T-helper 2 cell treated with Interferon-gamma antibody and Interleukin-4, amounts not matched to agents 100 ng/mL and 5 ng/mL, for 36 hours (primary cell): ENCODE measurements at regions not wholly inside any gene's neighbourhood (a gene's known extent, or its start where the extent isn't known, plus 50 kb on each side); places are given as distances from the start of the nearest gene placed in this dataset.

ENCODE experiments used
- intact Hi-C: fragments of 100-400 bp; cut with micrococcal nuclease; formaldehyde crosslinking; loops from one replicate; pipeline ENCODE4 v1.15.1; 2023

DNA sequence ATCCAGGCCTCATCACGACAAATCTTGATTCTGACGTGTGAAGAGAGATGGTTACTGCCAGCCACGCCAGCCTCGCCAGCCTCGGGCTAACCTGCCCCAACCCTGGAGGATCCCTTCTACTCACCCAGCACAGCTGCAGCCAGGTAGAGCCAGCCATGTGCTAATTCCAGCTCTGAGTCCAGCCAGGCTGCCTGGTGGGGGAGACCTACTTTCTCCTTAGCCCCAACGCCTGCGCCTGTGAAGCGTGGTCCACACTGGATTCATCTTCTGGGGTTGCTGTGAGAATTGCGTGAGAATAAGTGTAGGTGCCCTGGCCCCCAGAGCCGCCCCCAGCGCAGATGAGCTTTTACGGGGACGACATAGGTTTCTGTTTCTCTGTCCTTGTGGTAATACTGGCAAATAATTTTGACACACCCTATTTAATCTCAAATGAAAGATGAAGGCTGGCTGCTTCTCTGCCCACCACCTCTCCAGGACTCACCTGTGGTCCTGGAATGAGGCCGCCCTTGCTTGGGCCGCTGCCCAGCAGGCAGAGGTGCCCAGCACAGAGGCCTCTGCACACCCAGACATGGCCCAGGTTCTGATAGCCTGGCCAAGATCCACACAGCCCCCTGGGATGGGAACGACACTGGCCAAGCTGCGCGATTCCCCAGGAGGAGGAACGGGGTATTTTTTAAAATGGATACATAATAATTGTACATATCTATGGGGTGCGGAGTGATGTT lies 528.4 kb downstream of the TBC1D22A start:
- intact Hi-C loops: no loop called here

DNA sequence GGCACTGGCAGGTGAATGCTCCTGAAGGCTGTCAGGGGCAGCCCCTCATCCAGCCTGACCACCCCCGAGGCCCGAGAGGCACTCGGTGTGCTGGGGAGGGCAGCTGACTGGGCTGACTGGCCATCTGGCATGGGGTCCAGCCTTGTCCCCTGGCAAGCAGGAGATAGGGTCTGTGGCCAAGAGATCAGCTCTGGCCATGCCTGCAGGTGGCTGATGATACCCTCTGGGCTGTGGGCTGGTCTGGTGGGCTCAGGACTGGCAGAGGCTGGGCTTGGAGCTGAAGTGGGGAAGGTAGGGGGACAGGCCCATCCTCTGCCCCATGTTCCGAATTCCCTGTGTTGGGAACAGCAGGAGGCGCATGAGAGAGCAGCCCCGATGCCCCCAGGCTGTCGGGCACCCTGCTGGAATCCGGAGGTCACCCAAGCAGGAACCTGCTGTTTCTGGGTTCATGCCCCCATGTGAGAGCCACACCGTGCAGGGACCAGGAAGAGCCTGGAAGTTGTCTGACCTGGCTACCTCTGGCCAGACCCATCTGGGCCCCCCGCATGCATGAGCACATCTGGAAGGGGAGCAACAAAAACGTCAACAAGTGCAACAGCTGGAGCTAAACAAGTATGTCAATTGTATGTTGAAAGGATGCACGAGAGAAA lies 527.0 kb downstream of the TBC1D22A start:
- intact Hi-C loops: no loop called here

- intact Hi-C loops: no loop called here
These were observed 526.2 kb downstream of the TBC1D22A start for GRCh38 chr22:47288680-47289079.

- intact Hi-C loops: no loop called here
These were observed 525.1 kb downstream of the TBC1D22A start for GRCh38 chr22:47287516-47287915.

DNA sequence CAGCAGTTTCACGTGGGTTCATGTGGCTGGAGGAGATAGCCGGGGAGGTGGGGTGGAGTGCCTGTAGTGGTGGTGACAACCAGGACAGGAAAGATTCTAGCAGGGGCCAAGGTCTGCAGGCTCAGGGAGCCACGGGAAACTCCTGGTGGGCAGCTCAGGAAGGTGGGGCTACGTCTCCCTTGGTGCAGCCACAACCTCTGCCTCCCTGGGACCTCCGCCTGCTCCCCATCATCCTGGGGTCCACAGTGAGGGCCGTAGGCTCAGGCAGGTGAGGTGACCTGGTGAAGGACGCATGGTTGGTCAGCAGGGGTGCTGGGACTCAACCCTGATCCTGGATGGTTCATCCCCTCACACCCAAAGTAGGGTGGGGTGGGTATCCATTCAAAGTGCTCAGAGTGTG lies 524.1 kb downstream of the TBC1D22A start:
- intact Hi-C loops: no loop called here

DNA sequence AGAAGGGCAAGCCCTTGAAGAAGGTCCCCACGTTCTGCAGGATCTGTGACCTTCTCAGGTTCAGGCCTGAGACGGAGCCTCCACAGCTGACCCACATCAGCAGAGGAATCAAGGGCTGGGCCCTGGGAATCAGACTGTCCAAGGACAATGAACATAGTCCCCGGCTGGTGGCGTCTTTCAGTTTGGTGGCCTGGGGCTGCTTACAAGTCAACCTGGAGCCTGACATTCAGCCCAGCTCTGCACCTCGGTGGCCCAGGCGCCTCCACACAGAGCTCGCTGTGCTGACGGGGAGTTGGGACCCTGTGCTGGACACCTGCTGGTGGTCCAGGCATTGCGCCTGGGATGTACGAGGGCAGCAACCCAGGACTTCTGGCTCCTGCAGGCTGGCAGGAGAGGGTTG lies 523.5 kb downstream of the TBC1D22A start:
- intact Hi-C loops: no loop called here

- intact Hi-C loops: no loop called here
These were observed 522.4 kb downstream of the TBC1D22A start for GRCh38 chr22:47284822-47285221.

DNA sequence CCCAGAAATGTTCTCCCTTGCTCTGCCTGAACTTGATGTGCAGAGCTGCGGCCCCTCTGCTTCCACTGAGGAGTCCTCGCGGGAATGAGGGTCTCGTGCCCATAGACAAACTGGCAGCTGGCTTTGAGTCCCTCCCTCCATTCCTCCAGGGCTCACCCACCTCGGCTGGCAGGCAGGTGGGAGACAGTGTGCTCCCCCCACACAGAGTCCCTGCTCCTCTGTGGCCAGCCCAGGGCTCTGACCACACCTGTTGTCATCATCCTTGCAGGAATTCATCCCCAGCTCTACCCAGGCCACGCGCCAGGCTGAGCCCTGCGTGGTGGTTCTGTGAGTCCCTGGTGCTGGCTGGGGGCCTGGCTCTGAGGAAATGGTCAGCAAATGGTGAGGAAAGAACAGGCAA lies 521.9 kb downstream of the TBC1D22A start:
- intact Hi-C loops: no loop called here

DNA sequence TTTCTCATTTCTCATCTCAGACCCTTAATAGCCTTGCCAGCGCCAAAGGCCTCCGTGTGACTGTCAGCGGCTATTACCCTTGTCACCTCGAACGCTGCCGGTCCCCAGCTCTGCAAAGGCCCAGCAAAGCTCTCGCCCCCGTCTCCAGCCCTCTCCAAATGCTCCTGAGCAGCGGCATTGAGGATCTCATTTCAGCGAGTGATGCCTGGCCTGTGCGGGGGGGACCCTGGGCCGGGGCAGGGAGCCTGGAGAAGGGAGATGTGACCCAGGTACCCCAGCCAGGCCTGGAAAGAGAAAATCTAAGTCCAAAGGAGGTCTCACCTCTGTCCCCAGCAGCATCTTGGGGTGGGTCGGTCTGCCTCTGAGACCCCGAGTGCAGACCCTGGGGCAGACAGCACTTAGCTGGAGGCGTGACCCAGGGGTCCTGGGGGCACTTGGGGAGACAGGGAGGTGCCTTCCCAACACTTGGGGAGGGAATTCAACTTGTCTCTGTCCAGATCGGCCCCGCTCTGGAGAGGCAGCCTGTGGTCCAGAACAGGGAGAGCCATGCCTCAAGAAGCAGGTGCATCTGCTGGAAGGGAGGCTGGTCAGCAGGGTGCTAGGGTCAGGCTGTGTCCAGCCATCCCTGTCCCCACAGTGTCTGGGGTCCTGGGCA lies 521.3 kb downstream of the TBC1D22A start:
- intact Hi-C loops: no loop called here

- intact Hi-C loops: no loop called here
These were observed 520.4 kb downstream of the TBC1D22A start for GRCh38 chr22:47282851-47283250.

DNA sequence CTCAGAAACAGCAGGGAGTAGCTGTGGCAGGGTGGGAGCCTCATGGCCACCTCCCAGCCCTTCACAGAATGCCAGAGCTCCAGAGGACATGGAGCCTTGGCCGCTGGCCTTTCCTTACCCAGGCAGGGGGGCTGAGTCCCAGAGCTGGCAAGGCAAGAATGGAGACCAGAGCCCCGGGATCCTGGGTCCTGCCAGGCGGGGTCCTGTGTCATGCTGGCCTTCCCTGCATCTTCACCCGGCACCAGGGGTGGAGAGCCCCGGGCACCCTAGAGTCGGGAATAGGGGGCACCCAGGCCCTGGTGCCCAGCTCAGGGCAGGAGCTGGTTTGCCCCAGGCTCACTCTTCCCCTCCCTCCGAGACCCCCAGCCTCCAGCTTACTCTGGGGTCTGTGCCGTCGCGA lies 519.9 kb downstream of the TBC1D22A start:
- intact Hi-C loops: no loop called here

GRCh38 chr22:47281126-47282106 lies 519.0 kb downstream of the TBC1D22A start:
- intact Hi-C loops: no loop called here

DNA sequence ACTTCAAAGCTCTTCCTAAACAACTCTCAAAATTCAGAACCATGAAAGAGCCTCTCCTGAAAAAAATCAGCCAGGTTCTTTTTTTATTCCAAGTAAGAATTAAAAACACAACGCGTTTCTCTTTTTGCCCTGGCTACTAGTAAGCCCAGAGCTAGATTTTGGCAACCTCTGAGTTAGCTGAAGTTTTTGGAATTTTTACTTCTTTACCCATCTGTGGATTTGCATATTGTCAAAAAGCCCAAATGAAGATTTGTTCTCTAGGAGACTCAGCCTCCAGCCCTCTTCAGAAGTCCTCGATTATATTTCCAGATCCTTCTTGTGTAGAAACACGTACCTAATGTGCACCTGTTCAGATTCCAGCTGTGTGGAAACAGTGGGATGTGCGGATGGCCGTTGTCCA lies 517.9 kb downstream of the TBC1D22A start:
- intact Hi-C loops: no loop called here

- intact Hi-C loops: no loop called here
These were observed 517.3 kb downstream of the TBC1D22A start for GRCh38 chr22:47279746-47280145.

GRCh38 chr22:47279337-47279736 lies 516.9 kb downstream of the TBC1D22A start:
- intact Hi-C loops: no loop called here

DNA sequence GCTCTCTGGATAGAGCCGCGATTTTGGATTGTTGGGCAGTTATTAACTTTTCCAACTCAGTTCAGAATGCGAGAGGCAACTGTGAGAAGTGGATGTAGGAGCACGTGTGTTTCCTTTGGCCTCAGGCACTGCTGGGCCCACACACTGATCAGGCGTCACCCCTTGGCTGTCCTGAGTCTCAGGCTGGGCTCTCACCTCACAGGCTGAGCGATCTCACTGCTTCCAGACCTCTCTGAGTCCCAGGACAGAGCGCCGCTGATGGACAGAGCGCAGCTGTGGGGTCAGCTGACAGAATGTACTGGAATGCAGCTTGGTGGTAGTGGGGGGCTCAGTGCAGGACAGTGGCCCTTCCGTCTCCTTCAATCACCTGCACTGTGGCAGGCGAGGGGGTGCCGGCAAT lies 516.2 kb downstream of the TBC1D22A start:
- intact Hi-C loops: no loop called here

GRCh38 chr22:47277531-47277930 lies 515.1 kb downstream of the TBC1D22A start:
- intact Hi-C loops: no loop called here

DNA sequence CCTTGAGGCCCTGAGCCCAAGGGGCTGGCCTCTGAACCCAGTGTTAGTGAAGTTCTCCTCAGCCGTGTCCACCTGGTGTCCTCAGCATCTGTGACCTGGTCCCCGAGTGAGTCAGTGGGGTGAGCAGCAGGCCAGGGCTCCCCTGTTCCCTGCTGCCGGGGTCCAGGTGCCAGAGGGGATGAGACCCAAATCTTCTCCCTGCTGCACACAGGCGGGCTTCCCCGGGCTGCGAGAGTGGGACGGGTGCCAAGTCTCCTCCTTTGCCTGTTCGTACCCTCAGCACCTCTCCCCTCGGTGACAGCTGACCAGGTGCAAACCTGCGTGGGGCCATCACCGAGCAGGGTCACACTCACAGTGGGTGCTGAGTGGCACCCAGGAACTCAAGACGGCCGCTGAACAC lies 514.5 kb downstream of the TBC1D22A start:
- intact Hi-C loops: no loop called here

DNA sequence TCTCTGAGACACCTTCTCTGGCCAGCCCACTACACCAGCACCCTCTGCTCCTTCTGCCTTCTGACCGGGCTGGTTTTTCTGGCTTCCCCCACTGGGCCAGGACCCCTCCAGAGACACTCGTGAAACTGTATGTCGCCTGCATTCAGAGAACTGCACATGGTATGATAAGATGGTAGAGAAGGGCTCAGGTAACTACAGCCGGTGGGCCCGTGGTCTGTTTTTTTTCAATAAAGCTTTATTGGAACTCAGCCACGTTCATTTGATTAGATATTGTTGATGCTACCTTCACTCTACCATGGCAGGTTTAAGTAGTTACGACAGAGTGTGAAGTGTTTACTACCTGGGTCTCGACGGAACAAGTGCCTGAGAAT lies 514.0 kb downstream of the TBC1D22A start:
- intact Hi-C loops: no loop called here

DNA sequence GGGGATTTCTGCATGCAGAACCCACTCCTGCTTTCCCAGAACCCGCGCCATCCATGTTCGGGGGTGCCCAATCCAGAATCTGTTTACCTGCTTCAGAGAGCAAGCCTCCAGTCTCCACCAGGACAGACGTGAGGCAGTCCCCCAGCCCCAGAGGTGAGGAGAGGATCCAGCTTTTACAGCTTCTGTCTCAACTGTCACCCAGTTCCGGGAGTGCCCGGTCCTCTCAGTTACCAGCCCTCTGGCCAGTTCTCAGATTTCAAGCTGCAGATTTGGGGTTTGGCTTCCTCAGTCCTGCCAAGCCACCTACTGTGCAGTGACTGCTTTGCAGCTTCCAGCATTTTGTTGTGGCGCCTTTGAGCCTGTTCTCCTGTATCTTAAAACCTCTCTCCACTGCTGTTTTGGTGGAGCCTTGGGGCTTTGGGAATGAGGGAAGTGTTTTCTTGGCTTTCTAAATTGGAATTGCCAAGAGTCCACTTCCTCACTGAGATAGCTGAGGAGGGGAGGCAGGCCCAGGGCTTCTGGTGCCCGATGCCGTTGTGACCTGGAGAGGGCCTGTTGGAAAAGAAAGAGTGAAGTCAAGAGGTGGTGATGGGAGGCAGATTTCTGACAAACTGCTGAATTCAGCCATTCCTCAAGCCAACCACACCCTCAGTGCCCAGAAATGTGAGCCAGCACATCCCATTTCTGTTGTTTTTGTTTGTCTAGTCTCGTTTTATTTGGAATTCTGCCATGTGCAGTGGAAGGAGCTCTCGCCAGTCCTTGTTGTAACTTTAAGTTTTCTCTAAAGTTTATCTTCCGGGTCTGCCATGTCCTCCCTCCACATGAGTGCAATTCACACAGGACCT lies 513.4 kb downstream of the TBC1D22A start:
- intact Hi-C loops: no loop called here

- intact Hi-C loops: no loop called here
These were observed 511.7 kb downstream of the TBC1D22A start for GRCh38 chr22:47274196-47274595.
